WTC11 (cell line): ENCODE measurements at regions not wholly inside any gene's neighbourhood (a gene's known extent, or its start where the extent isn't known, plus 50 kb on each side); places are given as distances from the start of the nearest gene placed in this dataset.

Experiments used
- ATAC-seq: fragments of 200-7000 bp; cut with Tn5 transposase; 2 replicates; pipeline ENCODE4 v1.10.0; 2021; ENCODE audit warnings: mild to moderate bottlenecking, moderate library complexity
- CTCF ChIA-PET: fragments of 300-600 bp; sonication (Branson Sonifier 250); formaldehyde crosslinking; loops from one replicate; lab custom pipeline; 2021; ENCODE audit warnings: antibody characterized with exemption; lab: Charles Lee
- POLR2A ChIA-PET: fragments of 350-600 bp; sonication (Branson Sonifier 250); formaldehyde crosslinking; loops from one replicate; lab custom pipeline; 2021; ENCODE audit warnings: antibody characterized with exemption; lab: Charles Lee
- DNase-seq: peaks from one replicate; pipeline ENCODE4 v3.0.0; 2021; ENCODE audit warnings: low spot score
- H3K27ac Mint-ChIP-seq: 2 replicates; pipeline ENCODE4 v1.8.0; 2021; ENCODE audit warnings: mixed read lengths
- H3K27me3 Mint-ChIP-seq: 2 replicates; pipeline ENCODE4 v1.8.0; 2021; ENCODE audit warnings: low read depth, mild to moderate bottlenecking, moderate library complexity, mixed read lengths
- H3K36me3 Mint-ChIP-seq: 2 replicates; pipeline ENCODE4 v1.8.0; 2021; ENCODE audit warnings: mixed read lengths
- H3K4me1 Mint-ChIP-seq: 2 replicates; pipeline ENCODE4 v1.8.0; 2022; ENCODE audit warnings: mixed read lengths
- H3K4me3 Mint-ChIP-seq: 2 replicates; pipeline ENCODE4 v1.8.0; 2021; ENCODE audit warnings: mild to moderate bottlenecking, moderate library complexity, mixed read lengths
- H3K9me3 Mint-ChIP-seq: 2 replicates; pipeline ENCODE4 v1.8.0; 2021; ENCODE audit warnings: mixed read lengths
- CBFB ChIP-seq: sonication (generic); formaldehyde crosslinking; IDR thresholded peaks from 2 replicates; pipeline ENCODE4 v1.8.1; 2022; ENCODE audit warnings: mild to moderate bottlenecking, low read depth, missing genetic modification reagents
- ELF4 ChIP-seq: sonication (generic); formaldehyde crosslinking; IDR thresholded peaks from 2 replicates; pipeline ENCODE4 v1.8.1; 2022; ENCODE audit warnings: low read depth, mild to moderate bottlenecking, moderate library complexity, missing genetic modification reagents
- FOXJ3 ChIP-seq: sonication (generic); formaldehyde crosslinking; IDR thresholded peaks from 2 replicates; pipeline ENCODE4 v1.9.0; 2021; ENCODE audit warnings: missing genetic modification reagents, mild to moderate bottlenecking, borderline replicate concordance
- GABPB1 ChIP-seq: sonication (generic); formaldehyde crosslinking; IDR thresholded peaks from 2 replicates; pipeline ENCODE4 v1.8.1; 2023; ENCODE audit warnings: mild to moderate bottlenecking, missing genetic modification reagents
- JUN ChIP-seq: sonication (generic); formaldehyde crosslinking; IDR thresholded peaks from 2 replicates; pipeline ENCODE4 v1.8.0; 2023; ENCODE audit warnings: mild to moderate bottlenecking, missing genetic modification reagents
- KAT7 ChIP-seq: sonication (generic); formaldehyde crosslinking; IDR thresholded peaks from 2 replicates; pipeline ENCODE4 v1.8.1; 2023; ENCODE audit warnings: missing genetic modification reagents, mild to moderate bottlenecking, borderline replicate concordance
- NR1H2 ChIP-seq: sonication (generic); formaldehyde crosslinking; IDR thresholded peaks from 2 replicates; pipeline ENCODE4 v1.9.0; 2021; ENCODE audit warnings: mild to moderate bottlenecking, moderate library complexity, missing genetic modification reagents
- OVOL2 ChIP-seq: fragments of 250-450 bp; sonication (Bioruptor Pico); IDR thresholded peaks from 2 replicates; pipeline ENCODE4 v1.9.0; 2021; ENCODE audit warnings: mild to moderate bottlenecking, borderline replicate concordance
- PRRX2 ChIP-seq: fragments of 250-450 bp; sonication (Bioruptor Pico); IDR thresholded peaks from 2 replicates; pipeline ENCODE4 v1.8.0; 2021; ENCODE audit warnings: mild to moderate bottlenecking
- RORB ChIP-seq: fragments of 250-450 bp; sonication (Bioruptor Pico); IDR thresholded peaks from 2 replicates; pipeline ENCODE4 v1.9.0; 2021; ENCODE audit warnings: mild to moderate bottlenecking
- SMAD3 ChIP-seq: sonication (generic); formaldehyde crosslinking; IDR thresholded peaks from 2 replicates; pipeline ENCODE4 v1.8.0; 2022; ENCODE audit warnings: missing genetic modification reagents, mild to moderate bottlenecking, borderline replicate concordance
- SMAD4 ChIP-seq: sonication (generic); formaldehyde crosslinking; IDR thresholded peaks from 2 replicates; pipeline ENCODE4 v1.8.0; 2022; ENCODE audit warnings: mild to moderate bottlenecking, missing genetic modification reagents
- SOX15 ChIP-seq: fragments of 250-450 bp; sonication (Bioruptor Pico); IDR thresholded peaks from 2 replicates; pipeline ENCODE4 v1.9.0; 2021; ENCODE audit warnings: mild to moderate bottlenecking
- TCF7 ChIP-seq: sonication (generic); formaldehyde crosslinking; IDR thresholded peaks from 2 replicates; pipeline ENCODE4 v1.8.0; 2022; ENCODE audit warnings: mild to moderate bottlenecking, low read depth, missing genetic modification reagents, moderate library complexity
- TEAD4 ChIP-seq: sonication (generic); formaldehyde crosslinking; IDR thresholded peaks from 2 replicates; pipeline ENCODE4 v1.8.0; 2022; ENCODE audit warnings: mild to moderate bottlenecking, missing genetic modification reagents
- ZBTB21 ChIP-seq: sonication (generic); formaldehyde crosslinking; IDR thresholded peaks from 2 replicates; pipeline ENCODE4 v1.8.1; 2023; ENCODE audit warnings: mild to moderate bottlenecking, missing genetic modification reagents, borderline replicate concordance
- ZNF121 ChIP-seq: sonication (generic); formaldehyde crosslinking; IDR thresholded peaks from 2 replicates; pipeline ENCODE4 v1.8.0; 2023; ENCODE audit warnings: missing genetic modification reagents
- ZNF138 ChIP-seq: sonication (generic); formaldehyde crosslinking; conservative IDR thresholded peaks from 2 replicates; pipeline ENCODE4 v1.8.1; 2022; ENCODE audit warnings: mild to moderate bottlenecking, moderate library complexity, missing genetic modification reagents
- ZNF232 ChIP-seq: sonication (generic); formaldehyde crosslinking; IDR thresholded peaks from 2 replicates; pipeline ENCODE4 v1.8.0; 2022; ENCODE audit warnings: mild to moderate bottlenecking, missing genetic modification reagents
- TF ChIP-seq, protein P1 (sequence below): sonication (generic); formaldehyde crosslinking; IDR thresholded peaks from 2 replicates; pipeline ENCODE4 v1.8.1; 2023; ENCODE audit warnings: mild to moderate bottlenecking, missing genetic modification reagents, moderate library complexity
- TF ChIP-seq, protein P2 (sequence below): sonication (generic); formaldehyde crosslinking; IDR thresholded peaks from 2 replicates; pipeline ENCODE4 v1.8.0; 2022; ENCODE audit warnings: mild to moderate bottlenecking, missing genetic modification reagents
- TF ChIP-seq, protein P3 (sequence below): sonication (generic); formaldehyde crosslinking; IDR thresholded peaks from 2 replicates; pipeline ENCODE4 v1.8.0; 2022; ENCODE audit warnings: mild to moderate bottlenecking, missing genetic modification reagents
- TF ChIP-seq, protein P4 (sequence below): sonication (generic); formaldehyde crosslinking; IDR thresholded peaks from 2 replicates; pipeline ENCODE4 v1.8.1; 2022; ENCODE audit warnings: mild to moderate bottlenecking, missing genetic modification reagents, moderate library complexity, borderline replicate concordance
- TF ChIP-seq, protein P5 (sequence below): sonication (generic); formaldehyde crosslinking; IDR thresholded peaks from 2 replicates; pipeline ENCODE4 v1.8.1; 2023; ENCODE audit warnings: mild to moderate bottlenecking, missing genetic modification reagents
- TF ChIP-seq, protein P6 (sequence below): sonication (generic); formaldehyde crosslinking; IDR thresholded peaks from 2 replicates; pipeline ENCODE4 v1.8.1; 2023; ENCODE audit warnings: mild to moderate bottlenecking, missing genetic modification reagents, moderate library complexity
- TF ChIP-seq, protein P7 (sequence below): sonication (generic); formaldehyde crosslinking; IDR thresholded peaks from 2 replicates; pipeline ENCODE4 v1.8.1; 2022; ENCODE audit warnings: missing genetic modification reagents, borderline replicate concordance
- TF ChIP-seq, protein P8 (sequence below): fragments of 200-600 bp; IDR thresholded peaks from 2 replicates; pipeline ENCODE4 v1.8.0; 2022; ENCODE audit warnings: antibody characterized with exemption
- TF ChIP-seq, protein P9 (sequence below): fragments of 250-450 bp; sonication (Bioruptor Pico); IDR thresholded peaks from 2 replicates; pipeline ENCODE4 v2.1.2; 2022; ENCODE audit warnings: mild to moderate bottlenecking, moderate library complexity

DNA sequence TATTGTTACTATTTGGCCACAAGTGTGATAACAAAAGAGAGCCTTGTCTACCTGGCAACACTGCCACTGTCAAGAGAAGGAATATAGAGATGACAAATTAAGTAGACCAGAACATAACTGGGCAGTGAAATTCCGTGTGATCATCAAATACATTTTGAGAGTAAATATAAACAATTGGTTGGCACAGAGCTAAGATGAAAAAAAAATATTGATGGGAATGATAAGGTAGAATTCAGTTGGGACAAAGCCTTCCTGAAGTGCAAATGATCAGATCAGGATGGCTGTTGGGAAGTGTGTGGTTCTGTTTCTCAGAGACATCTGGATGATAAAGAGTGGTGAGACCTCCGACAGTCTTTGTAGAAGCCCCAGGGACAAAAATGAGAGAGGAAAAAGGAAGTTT lies 205.5 kb upstream of the CAMK1G start:
- Mint-ChIP-seq H3K4me1 (peaks cover 88% of the 10 kb centered on the region), H3K36me3 (no peaks in the 10 kb centered on the region), H3K4me3 (no peak overlapping the region), H3K27ac (0 out of 2 replicates have a peak overlapping the region, but pooled peaks have one; percentile 9), H3K9me3 (no peaks in the 10 kb centered on the region), H3K27me3 (no peaks in the 10 kb centered on the region)
- CTCF ChIA-PET = interaction anchor here (1.5 kb wide), 1 partner anchor 172 kb away, joined by 3 read pairs; no protein-coding TSS in a partner anchor
- DNase-seq = no peak
- ATAC-seq = no peak
- POLR2A ChIA-PET = no interaction called here
- TF ChIP-seq CBFB (CRISPR knock-in tag) = no peak
- TF ChIP-seq, protein P1, sequence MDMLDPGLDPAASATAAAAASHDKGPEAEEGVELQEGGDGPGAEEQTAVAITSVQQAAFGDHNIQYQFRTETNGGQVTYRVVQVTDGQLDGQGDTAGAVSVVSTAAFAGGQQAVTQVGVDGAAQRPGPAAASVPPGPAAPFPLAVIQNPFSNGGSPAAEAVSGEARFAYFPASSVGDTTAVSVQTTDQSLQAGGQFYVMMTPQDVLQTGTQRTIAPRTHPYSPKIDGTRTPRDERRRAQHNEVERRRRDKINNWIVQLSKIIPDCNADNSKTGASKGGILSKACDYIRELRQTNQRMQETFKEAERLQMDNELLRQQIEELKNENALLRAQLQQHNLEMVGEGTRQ (CRISPR knock-in tag) = no peak
- no peak for TF ChIP-seq KAT7 (CRISPR knock-in tag)
- TF ChIP-seq SMAD3 = no peak
- TF ChIP-seq, protein P2, sequence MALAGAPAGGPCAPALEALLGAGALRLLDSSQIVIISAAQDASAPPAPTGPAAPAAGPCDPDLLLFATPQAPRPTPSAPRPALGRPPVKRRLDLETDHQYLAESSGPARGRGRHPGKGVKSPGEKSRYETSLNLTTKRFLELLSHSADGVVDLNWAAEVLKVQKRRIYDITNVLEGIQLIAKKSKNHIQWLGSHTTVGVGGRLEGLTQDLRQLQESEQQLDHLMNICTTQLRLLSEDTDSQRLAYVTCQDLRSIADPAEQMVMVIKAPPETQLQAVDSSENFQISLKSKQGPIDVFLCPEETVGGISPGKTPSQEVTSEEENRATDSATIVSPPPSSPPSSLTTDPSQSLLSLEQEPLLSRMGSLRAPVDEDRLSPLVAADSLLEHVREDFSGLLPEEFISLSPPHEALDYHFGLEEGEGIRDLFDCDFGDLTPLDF = no peak
- TF ChIP-seq OVOL2 (CRISPR knock-in tag) = no peak
- TF ChIP-seq, protein P3, sequence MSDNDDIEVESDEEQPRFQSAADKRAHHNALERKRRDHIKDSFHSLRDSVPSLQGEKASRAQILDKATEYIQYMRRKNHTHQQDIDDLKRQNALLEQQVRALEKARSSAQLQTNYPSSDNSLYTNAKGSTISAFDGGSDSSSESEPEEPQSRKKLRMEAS (CRISPR knock-in tag) = no peak
- no peak for TF ChIP-seq ZBTB21 (CRISPR knock-in tag)
- TF ChIP-seq, protein P4, sequence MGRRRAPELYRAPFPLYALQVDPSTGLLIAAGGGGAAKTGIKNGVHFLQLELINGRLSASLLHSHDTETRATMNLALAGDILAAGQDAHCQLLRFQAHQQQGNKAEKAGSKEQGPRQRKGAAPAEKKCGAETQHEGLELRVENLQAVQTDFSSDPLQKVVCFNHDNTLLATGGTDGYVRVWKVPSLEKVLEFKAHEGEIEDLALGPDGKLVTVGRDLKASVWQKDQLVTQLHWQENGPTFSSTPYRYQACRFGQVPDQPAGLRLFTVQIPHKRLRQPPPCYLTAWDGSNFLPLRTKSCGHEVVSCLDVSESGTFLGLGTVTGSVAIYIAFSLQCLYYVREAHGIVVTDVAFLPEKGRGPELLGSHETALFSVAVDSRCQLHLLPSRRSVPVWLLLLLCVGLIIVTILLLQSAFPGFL = no peak
- no peak for TF ChIP-seq ELF4
- no peak for TF ChIP-seq GABPB1 (CRISPR knock-in tag)
- TF ChIP-seq, protein P5, sequence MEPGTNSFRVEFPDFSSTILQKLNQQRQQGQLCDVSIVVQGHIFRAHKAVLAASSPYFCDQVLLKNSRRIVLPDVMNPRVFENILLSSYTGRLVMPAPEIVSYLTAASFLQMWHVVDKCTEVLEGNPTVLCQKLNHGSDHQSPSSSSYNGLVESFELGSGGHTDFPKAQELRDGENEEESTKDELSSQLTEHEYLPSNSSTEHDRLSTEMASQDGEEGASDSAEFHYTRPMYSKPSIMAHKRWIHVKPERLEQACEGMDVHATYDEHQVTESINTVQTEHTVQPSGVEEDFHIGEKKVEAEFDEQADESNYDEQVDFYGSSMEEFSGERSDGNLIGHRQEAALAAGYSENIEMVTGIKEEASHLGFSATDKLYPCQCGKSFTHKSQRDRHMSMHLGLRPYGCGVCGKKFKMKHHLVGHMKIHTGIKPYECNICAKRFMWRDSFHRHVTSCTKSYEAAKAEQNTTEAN (CRISPR knock-in tag) = no peak
- TF ChIP-seq, protein P6, sequence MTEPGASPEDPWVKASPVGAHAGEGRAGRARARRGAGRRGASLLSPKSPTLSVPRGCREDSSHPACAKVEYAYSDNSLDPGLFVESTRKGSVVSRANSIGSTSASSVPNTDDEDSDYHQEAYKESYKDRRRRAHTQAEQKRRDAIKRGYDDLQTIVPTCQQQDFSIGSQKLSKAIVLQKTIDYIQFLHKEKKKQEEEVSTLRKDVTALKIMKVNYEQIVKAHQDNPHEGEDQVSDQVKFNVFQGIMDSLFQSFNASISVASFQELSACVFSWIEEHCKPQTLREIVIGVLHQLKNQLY (CRISPR knock-in tag) = no peak
- no peak for TF ChIP-seq RORB (CRISPR knock-in tag)
- TF ChIP-seq FOXJ3 = no peak
- TF ChIP-seq NR1H2 (CRISPR knock-in tag) = no peak
- TF ChIP-seq TEAD4 (CRISPR knock-in tag) = no peak
- TF ChIP-seq SOX15 (CRISPR knock-in tag) = no peak
- no peak for TF ChIP-seq ZNF232 (CRISPR knock-in tag)
- TF ChIP-seq, protein P7, sequence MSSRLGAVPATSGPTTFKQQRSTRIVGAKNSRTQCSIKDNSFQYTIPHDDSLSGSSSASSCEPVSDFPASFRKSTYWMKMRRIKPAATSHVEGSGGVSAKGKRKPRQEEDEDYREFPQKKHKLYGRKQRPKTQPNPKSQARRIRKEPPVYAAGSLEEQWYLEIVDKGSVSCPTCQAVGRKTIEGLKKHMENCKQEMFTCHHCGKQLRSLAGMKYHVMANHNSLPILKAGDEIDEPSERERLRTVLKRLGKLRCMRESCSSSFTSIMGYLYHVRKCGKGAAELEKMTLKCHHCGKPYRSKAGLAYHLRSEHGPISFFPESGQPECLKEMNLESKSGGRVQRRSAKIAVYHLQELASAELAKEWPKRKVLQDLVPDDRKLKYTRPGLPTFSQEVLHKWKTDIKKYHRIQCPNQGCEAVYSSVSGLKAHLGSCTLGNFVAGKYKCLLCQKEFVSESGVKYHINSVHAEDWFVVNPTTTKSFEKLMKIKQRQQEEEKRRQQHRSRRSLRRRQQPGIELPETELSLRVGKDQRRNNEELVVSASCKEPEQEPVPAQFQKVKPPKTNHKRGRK (CRISPR knock-in tag) = no peak

DNA sequence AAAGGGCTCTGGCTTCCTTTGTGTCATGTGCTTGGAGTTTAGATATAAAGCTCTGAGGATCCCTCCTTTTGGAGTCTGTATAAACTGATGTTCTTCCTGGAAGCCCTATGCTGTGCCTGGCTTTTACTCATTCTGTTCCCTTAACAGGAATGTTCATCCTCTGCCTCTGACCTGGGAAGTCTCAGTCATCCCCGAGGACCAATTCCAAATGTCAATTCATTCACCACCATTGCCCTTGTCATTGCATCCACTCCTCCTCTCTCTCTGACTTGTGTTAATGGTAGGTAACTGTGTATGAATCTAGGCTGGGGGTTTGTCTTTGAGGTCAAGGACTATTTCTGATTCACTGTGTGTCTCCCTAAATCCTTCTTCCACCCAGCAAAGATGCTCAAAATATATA lies 204.2 kb upstream of the CAMK1G start:
- no peak overlapping the region for H3K4me3 Mint-ChIP-seq
- H3K27me3 Mint-ChIP-seq = no peaks in the 10 kb centered on the region
- no peak overlapping the region for H3K27ac Mint-ChIP-seq
- DNase-seq (no peak), ATAC-seq (no peak)
- CTCF ChIA-PET = interaction anchor here (1.3 to 1.4 kb wide), 2 partner anchors 25 to 198 kb away, joined by 3 to 4 read pairs; no protein-coding TSS in a partner anchor
- H3K4me1 Mint-ChIP-seq = peaks cover 91% of the 10 kb centered on the region
- POLR2A ChIA-PET = no interaction called here
- no peaks in the 10 kb centered on the region for H3K36me3 Mint-ChIP-seq
- no peaks in the 10 kb centered on the region for H3K9me3 Mint-ChIP-seq
- TF ChIP-seq ZNF121 = no peak
- TF ChIP-seq, protein P8, sequence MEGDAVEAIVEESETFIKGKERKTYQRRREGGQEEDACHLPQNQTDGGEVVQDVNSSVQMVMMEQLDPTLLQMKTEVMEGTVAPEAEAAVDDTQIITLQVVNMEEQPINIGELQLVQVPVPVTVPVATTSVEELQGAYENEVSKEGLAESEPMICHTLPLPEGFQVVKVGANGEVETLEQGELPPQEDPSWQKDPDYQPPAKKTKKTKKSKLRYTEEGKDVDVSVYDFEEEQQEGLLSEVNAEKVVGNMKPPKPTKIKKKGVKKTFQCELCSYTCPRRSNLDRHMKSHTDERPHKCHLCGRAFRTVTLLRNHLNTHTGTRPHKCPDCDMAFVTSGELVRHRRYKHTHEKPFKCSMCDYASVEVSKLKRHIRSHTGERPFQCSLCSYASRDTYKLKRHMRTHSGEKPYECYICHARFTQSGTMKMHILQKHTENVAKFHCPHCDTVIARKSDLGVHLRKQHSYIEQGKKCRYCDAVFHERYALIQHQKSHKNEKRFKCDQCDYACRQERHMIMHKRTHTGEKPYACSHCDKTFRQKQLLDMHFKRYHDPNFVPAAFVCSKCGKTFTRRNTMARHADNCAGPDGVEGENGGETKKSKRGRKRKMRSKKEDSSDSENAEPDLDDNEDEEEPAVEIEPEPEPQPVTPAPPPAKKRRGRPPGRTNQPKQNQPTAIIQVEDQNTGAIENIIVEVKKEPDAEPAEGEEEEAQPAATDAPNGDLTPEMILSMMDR = no peak
- no peak for TF ChIP-seq PRRX2
- no peak for TF ChIP-seq JUN (CRISPR knock-in tag)
- TF ChIP-seq SMAD4 (CRISPR knock-in tag) = no peak
- no peak for TF ChIP-seq TCF7 (CRISPR knock-in tag)
- no peak for TF ChIP-seq ZNF138
- TF ChIP-seq, protein P9, sequence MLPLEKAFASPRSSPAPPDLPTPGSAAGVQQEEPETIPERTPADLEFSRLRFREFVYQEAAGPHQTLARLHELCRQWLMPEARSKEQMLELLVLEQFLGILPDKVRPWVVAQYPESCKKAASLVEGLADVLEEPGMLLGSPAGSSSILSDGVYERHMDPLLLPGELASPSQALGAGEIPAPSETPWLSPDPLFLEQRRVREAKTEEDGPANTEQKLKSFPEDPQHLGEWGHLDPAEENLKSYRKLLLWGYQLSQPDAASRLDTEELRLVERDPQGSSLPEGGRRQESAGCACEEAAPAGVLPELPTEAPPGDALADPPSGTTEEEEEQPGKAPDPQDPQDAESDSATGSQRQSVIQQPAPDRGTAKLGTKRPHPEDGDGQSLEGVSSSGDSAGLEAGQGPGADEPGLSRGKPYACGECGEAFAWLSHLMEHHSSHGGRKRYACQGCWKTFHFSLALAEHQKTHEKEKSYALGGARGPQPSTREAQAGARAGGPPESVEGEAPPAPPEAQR (CRISPR knock-in tag) = no peak
- no peak for TF ChIP-seq GABPB1 (CRISPR knock-in tag)
